SK-N-MC (cell line): ENCODE measurements at regions not wholly inside any gene's neighbourhood (a gene's known extent, or its start where the extent isn't known, plus 50 kb on each side); places are given as distances from the start of the nearest gene placed in this dataset.

Experiments used
- DNase-seq: peaks from one replicate; pipeline ENCODE4 v3.0.0-alpha.2; 2011; ENCODE audit warnings: low read depth, low spot score
- H3K27ac ChIP-seq: fragments of 200-600 bp; sonication (generic); 2 replicates; pipeline ENCODE4 v1.5.1; 2016; ENCODE audit warnings: mixed run types
- H3K36me3 ChIP-seq: fragments of 200-600 bp; sonication (generic); 2 replicates; pipeline ENCODE4 v1.6.1; 2017; ENCODE audit warnings: antibody characterized with exemption, low read length, mixed read lengths; ENCODE audit not compliant: insufficient read depth
- H3K4me3 ChIP-seq: fragments of 200-600 bp; sonication (generic); 2 replicates; pipeline ENCODE4 v1.5.1; 2016
- H3K9ac ChIP-seq: fragments of 200-600 bp; sonication (generic); 2 replicates; pipeline ENCODE4 v1.8.0; 2017; ENCODE audit warnings: mixed run types, mixed read lengths; ENCODE audit not compliant: insufficient read length
- H3K9me3 ChIP-seq: fragments of 200-600 bp; sonication (generic); 2 replicates; pipeline ENCODE4 v1.6.1; 2017; ENCODE audit warnings: low read depth, mild to moderate bottlenecking, antibody characterized with exemption, low read length, moderate library complexity, mixed read lengths
- EZH2 ChIP-seq: fragments of 200-600 bp; sonication (generic); IDR thresholded peaks from one replicate; pipeline ENCODE4 v1.6.1; 2017; ENCODE audit warnings: antibody characterized with exemption
- FOXP2 ChIP-seq: optimal IDR thresholded peaks from 2 replicates; pipeline ENCODE3; 2011; ENCODE audit warnings: mild to moderate bottlenecking, moderate library complexity; ENCODE audit not compliant: insufficient read depth; ENCODE audit errors: extremely low read length, control extremely low read depth
- POLR2AphosphoS5 ChIP-seq: IDR thresholded peaks from 2 replicates; pipeline ENCODE4 v1.6.1; 2012; ENCODE audit warnings: mild to moderate bottlenecking, low read depth, low read length, borderline replicate concordance

DNA sequence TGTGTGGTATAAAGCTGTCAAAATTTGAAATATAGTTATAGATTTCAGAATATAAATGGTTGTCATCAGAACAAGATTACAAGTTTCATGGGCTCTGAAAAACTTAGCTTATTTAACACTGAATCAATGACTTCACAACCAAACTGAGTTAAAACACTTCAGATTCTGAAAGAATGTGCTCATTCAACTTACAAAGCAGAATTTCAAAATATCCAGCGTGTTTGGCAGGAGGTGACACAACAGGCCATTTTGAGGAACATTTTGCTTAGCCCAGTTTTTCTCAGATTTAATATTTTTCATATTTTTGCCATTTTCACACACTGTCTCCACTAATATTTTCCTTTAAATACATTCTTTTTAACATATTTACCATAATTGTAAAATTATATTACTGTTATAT is 781.1 kb downstream of the TUSC7 start:
- Histone ChIP-seq H3K36me3 (no peaks in the 10 kb centered on the region), H3K9me3 (no peaks in the 10 kb centered on the region), H3K9ac (no peak overlapping the region), H3K27ac (no peak overlapping the region), H3K4me3 (no peak overlapping the region)
- TF ChIP-seq POLR2AphosphoS5 (no peak), EZH2 (no peak), FOXP2 (no peak)
- no peak for DNase-seq

DNA sequence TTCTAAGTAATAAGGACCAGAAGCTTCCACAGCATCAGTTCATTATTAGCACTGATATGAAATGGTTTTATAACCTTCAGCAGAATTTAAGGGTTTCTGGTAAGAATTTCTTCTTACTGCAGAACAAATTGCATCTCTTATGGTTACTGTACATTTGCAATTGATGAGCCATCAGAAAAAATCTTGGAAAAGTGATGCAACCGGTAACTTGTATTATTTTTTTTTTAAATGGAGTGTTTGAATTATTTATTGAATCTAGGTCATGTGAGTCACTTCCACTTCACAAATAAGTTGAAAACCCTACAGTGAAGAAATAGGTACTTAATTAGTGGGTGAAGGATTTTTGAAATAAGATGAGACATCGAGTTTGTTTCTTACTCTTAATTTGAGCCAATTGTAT is 786.0 kb downstream of the TUSC7 start:
- Histone ChIP-seq H3K4me3 (no peak overlapping the region), H3K9ac (no peak overlapping the region), H3K27ac (no peak overlapping the region), H3K36me3 (no peaks in the 10 kb centered on the region), H3K9me3 (no peaks in the 10 kb centered on the region)
- TF ChIP-seq POLR2AphosphoS5 (no peak), EZH2 (no peak), FOXP2 (no peak)
- no peak for DNase-seq

DNA sequence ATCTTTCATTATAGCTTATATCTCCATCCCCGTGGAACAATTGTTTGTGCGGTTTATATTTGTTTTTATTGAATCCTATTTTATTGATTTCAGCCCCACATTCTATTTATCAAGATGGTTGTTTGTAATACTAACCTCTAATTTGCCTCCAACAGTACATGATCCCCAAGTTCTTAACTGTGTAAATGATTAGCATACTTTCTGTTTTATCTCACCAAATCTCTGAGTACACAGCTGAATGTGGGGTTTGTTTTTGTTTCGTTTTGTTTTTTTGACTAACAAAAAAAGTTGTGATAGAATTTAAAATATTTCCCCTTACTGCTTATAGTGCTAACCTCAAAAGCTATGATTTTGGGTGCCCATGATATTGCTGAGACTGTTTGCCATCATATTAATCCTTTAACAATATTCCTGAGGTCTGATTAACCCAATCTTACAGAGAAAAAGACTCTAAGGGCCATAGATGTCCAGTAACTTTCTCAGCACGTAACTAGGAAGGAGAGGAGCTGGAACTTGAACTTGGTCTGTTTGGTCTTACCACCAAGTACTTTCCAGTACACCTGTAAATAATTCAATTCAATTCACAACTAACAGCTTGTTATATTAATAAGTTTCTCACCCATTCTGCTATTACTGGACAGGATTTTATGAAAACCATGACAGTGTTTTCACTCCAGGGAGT is 789.8 kb downstream of the TUSC7 start:
- Histone ChIP-seq H3K9ac (no peak overlapping the region), H3K36me3 (no peaks in the 10 kb centered on the region), H3K9me3 (no peaks in the 10 kb centered on the region), H3K27ac (no peak overlapping the region), H3K4me3 (no peak overlapping the region)
- no peak for DNase-seq
- no peak for TF ChIP-seq POLR2AphosphoS5
- TF ChIP-seq FOXP2 = no peak
- TF ChIP-seq EZH2 = no peak

DNA sequence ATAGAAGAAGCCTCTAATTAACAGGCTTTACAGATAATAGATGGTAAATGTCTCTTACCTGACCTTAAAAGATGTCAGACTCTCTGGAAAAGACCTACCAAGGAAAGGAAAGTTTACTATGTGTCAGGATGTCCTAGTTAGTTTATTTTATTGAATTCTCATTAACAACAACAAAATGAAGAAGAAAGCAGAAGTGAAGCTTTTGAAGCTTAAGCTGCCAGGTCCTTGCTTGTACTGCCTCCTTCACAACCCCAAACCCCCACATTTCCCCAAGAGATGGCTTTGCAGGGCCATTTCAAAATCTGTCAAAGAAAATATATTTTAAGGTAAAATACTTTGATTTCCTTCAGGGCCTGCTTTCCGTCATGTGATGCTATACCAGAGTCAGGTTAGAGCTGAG is 798.4 kb downstream of the TUSC7 start:
- Histone ChIP-seq H3K27ac (no peak overlapping the region), H3K9ac (no peak overlapping the region), H3K36me3 (no peaks in the 10 kb centered on the region), H3K9me3 (no peaks in the 10 kb centered on the region), H3K4me3 (no peak overlapping the region)
- no peak for DNase-seq
- TF ChIP-seq POLR2AphosphoS5 (no peak), EZH2 (no peak), FOXP2 (no peak)

GRCh38 chr3:117509858-117510257 is 800.3 kb downstream of the TUSC7 start:
- H3K36me3 ChIP-seq = no peaks in the 10 kb centered on the region
- no peak overlapping the region for H3K9ac ChIP-seq
- H3K4me3 ChIP-seq = no peak overlapping the region
- TF ChIP-seq FOXP2 = no peak
- no peak for TF ChIP-seq POLR2AphosphoS5
- no peak for TF ChIP-seq EZH2
- DNase-seq = no peak
- H3K27ac ChIP-seq = no peak overlapping the region
- no peaks in the 10 kb centered on the region for H3K9me3 ChIP-seq

GRCh38 chr3:117510396-117510795 is 800.8 kb downstream of the TUSC7 start:
- Histone ChIP-seq H3K27ac (no peak overlapping the region), H3K9ac (no peak overlapping the region), H3K9me3 (no peaks in the 10 kb centered on the region), H3K4me3 (no peak overlapping the region), H3K36me3 (no peaks in the 10 kb centered on the region)
- TF ChIP-seq EZH2 (no peak), POLR2AphosphoS5 (no peak), FOXP2 (no peak)
- DNase-seq = no peak

- H3K36me3 ChIP-seq = no peaks in the 10 kb centered on the region
- no peak overlapping the region for H3K27ac ChIP-seq
- H3K9ac ChIP-seq = no peak overlapping the region
- no peak for DNase-seq
- TF ChIP-seq FOXP2 (no peak), EZH2 (no peak), POLR2AphosphoS5 (no peak)
- no peak overlapping the region for H3K4me3 ChIP-seq
- no peaks in the 10 kb centered on the region for H3K9me3 ChIP-seq
Observed at GRCh38 chr3:117512975-117513374, 803.4 kb downstream of the TUSC7 start.

DNA sequence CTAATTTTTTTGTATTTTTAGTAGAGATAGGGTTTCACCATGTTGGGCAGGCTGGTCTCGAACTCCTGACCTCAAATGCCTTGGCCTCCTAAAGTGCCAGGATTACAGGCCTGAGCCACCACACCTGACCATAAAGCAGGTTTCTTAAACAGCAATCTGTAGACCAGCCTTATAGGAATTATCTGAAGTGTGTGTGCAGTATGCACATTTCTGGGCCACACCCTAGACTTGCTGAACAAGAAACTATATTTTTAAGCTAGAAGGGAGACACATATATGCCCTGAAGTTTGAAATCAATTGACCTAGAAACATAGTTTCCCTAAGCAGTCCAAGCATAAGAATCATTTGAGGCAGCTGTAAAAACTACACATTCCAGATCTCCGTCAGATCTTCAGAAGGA is 805.7 kb downstream of the TUSC7 start:
- no peaks in the 10 kb centered on the region for H3K36me3 ChIP-seq

GRCh38 chr3:117518364-117518763 is 808.8 kb downstream of the TUSC7 start:
- Histone ChIP-seq H3K36me3 (no peaks in the 10 kb centered on the region), H3K9ac (no peak overlapping the region), H3K9me3 (no peaks in the 10 kb centered on the region), H3K4me3 (no peak overlapping the region), H3K27ac (no peak overlapping the region)
- TF ChIP-seq POLR2AphosphoS5 (no peak), FOXP2 (no peak), EZH2 (no peak)
- DNase-seq = no peak

More for the DNA sequence above, 805.7 kb downstream of the TUSC7 start:
- H3K9ac ChIP-seq = no peak overlapping the region
- no peak for TF ChIP-seq POLR2AphosphoS5
- no peak for TF ChIP-seq FOXP2
- no peak for TF ChIP-seq EZH2
- no peak overlapping the region for H3K27ac ChIP-seq
- no peak overlapping the region for H3K4me3 ChIP-seq
- DNase-seq = no peak
- H3K9me3 ChIP-seq = no peaks in the 10 kb centered on the region
